ENCODE measurements at regions not wholly inside any gene's neighbourhood (a gene's known extent, or its start where the extent isn't known, plus 50 kb on each side); places are given as distances from the start of the nearest gene placed in this dataset.
"Not testable (repeated sequence)": the region's sequence is repeated elsewhere in the genome, so short reads cannot be mapped to it uniquely, and the experiment has no call there.

GRCh38 chr2:16396171-16396570, 269.5 kb downstream of the CYRIA start:
- no peaks in the 10 kb centered on the region for H3K9me3 Mint-ChIP-seq
- H3K27me3 Mint-ChIP-seq = no peaks in the 10 kb centered on the region
- no peak overlapping the region for H3K27ac Mint-ChIP-seq
- H3K4me3 Mint-ChIP-seq = no peak overlapping the region
- no peak for DNase-seq
- H3K36me3 Mint-ChIP-seq (ENCODE audit: low read depth) = no peaks in the 10 kb centered on the region
- H3K4me1 Mint-ChIP-seq = no peaks in the 10 kb centered on the region
- no peak for ATAC-seq

GRCh38 chr2:16395601-16396000, 270.0 kb downstream of the CYRIA start:
- Mint-ChIP-seq H3K9me3 (no peaks in the 10 kb centered on the region), H3K27ac (no peak overlapping the region), H3K4me3 (no peak overlapping the region), H3K4me1 (no peaks in the 10 kb centered on the region), H3K27me3 (no peaks in the 10 kb centered on the region), H3K36me3 (ENCODE audit: low read depth) (no peaks in the 10 kb centered on the region)
- no peak for DNase-seq
- ATAC-seq = no peak

DNA sequence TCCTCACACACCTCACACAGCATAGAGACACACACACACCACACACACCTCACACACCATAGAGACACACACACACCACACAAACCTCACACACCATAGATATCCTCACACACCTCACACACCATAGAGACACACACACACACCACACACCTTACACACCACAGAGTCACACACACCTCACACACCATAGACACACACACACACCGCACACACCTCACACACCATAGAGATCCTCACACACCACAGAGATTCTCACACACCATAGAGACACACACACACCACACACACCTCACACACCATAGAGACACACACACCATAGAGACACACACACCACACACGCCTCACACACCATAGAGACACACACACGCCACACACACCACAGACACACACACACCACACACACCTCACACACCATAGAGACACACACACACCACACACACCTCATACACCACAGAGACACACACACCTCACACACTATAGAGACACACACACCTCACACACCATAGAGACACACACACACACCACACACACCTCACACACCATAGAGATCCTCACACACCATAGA, 270.6 kb downstream of the CYRIA start:
- Mint-ChIP-seq H3K27ac (no peak overlapping the region), H3K27me3 (no peaks in the 10 kb centered on the region), H3K4me3 (no peak overlapping the region), H3K9me3 (no peaks in the 10 kb centered on the region), H3K36me3 (ENCODE audit: low read depth) (no peaks in the 10 kb centered on the region), H3K4me1 (no peaks in the 10 kb centered on the region)
- ATAC-seq (no peak), DNase-seq (no peak)

- Mint-ChIP-seq H3K4me3 (no peak overlapping the region), H3K4me1 (no peaks in the 10 kb centered on the region), H3K27ac (no peak overlapping the region), H3K9me3 (no peaks in the 10 kb centered on the region), H3K27me3 (no peaks in the 10 kb centered on the region), H3K36me3 (ENCODE audit: low read depth) (no peaks in the 10 kb centered on the region)
- ATAC-seq (no peak), DNase-seq (no peak)
Measured at GRCh38 chr2:16394072-16394985, 271.3 kb downstream of the CYRIA start.

DNA sequence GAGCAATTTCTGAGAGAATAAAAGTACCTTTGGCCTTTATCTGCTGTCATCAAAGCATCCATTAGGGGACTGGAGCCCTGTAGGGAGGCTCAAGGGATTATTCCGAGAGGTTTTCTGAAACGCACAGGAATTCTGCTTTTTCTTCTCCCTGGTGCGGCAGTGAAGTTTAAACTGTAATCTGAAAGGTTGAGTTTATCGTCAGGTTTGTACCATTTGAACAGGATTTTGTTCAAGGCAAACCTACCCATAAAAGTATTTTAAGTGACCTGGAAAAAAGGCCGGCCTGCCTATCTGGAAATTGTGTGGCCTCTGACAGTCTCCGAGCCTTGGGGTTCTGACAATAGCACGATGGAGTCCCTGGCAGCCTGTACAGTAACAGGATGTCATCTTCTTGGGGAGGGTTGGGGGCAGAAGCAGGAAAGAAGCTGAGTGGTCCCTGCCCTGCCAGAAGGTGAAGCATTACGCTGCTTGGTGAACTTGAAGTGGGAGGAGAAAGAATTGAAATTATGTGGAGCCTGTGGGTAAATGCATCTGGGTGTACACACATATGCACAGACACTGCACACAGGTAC, 272.0 kb downstream of the CYRIA start:
- no peaks in the 10 kb centered on the region for H3K9me3 Mint-ChIP-seq
- H3K27me3 Mint-ChIP-seq = no peaks in the 10 kb centered on the region
- H3K4me3 Mint-ChIP-seq = no peak overlapping the region
- DNase-seq (no peak), ATAC-seq (no peak)
- no peak overlapping the region for H3K27ac Mint-ChIP-seq
- no peaks in the 10 kb centered on the region for H3K36me3 Mint-ChIP-seq (ENCODE audit: low read depth)
- H3K4me1 Mint-ChIP-seq = no peaks in the 10 kb centered on the region

DNA sequence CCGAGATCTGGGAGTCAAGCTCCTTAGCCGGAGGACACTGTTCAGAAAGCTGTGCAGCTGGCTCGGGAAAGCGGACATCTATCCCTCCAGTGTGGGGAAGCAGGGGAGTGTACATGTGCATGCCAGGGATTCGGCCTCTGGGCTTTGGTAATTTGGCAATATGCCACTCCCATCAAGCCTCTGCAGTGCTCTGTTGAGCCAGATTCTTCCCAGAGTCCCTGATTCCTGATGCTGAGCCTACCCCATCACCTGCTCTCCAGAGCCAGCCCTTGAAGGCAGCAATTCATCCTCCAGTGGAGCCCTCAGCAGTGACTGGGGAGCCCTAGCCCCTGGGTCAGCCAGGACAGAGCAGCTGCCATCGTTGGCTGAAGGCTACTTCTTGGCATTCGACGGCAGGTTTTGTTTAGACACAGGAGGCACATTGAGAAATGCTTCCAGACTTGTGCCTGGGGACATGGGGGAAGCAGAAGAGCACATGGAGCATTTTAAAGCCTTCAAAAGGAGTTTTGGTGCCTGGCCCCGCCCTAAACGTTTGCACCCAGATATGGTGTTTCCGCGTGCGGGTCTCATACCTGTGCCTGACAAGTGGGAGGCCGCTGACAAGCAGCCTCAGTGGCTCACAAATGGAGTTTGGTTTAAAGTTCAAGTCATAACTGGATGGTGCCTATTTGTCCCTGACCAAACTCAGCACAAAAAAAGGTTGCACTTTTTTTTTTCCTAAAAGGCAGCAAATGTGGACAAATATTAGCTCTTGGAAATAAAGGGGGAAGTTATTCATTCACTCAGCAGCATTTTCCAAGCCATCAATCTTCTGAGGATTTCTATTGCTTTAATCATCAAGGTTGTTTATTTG, 272.8 kb downstream of the CYRIA start:
- DNase-seq = no peak
- no peak overlapping the region for H3K4me3 Mint-ChIP-seq
- no peaks in the 10 kb centered on the region for H3K36me3 Mint-ChIP-seq (ENCODE audit: low read depth)
- no peaks in the 10 kb centered on the region for H3K27me3 Mint-ChIP-seq
- H3K4me1 Mint-ChIP-seq = no peaks in the 10 kb centered on the region
- no peaks in the 10 kb centered on the region for H3K9me3 Mint-ChIP-seq
- ATAC-seq = no peak
- H3K27ac Mint-ChIP-seq = no peak overlapping the region

DNA sequence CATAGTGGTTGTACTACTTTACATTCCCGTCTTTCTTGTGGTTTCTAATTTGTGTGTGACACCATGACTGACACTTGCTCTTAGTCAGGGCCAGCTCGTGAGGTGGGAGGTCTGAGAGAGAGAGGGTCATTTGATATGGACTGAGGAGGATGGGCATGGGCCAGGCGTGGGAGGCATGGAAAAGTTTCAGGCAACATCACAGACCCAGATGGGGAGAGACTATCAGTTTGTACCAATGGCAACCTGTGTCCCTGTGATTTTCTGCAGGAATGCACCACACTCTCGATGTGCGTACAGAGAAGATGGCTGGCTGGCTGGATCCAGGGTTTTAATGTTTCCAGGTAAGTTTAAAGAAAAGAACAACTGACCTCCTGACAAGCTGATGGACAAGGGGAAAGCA, 273.6 kb downstream of the CYRIA start:
- Mint-ChIP-seq H3K36me3 (ENCODE audit: low read depth) (no peaks in the 10 kb centered on the region), H3K4me3 (no peak overlapping the region), H3K27me3 (no peaks in the 10 kb centered on the region), H3K4me1 (no peaks in the 10 kb centered on the region), H3K9me3 (no peaks in the 10 kb centered on the region), H3K27ac (no peak overlapping the region)
- ATAC-seq = no peak
- no peak for DNase-seq

DNA sequence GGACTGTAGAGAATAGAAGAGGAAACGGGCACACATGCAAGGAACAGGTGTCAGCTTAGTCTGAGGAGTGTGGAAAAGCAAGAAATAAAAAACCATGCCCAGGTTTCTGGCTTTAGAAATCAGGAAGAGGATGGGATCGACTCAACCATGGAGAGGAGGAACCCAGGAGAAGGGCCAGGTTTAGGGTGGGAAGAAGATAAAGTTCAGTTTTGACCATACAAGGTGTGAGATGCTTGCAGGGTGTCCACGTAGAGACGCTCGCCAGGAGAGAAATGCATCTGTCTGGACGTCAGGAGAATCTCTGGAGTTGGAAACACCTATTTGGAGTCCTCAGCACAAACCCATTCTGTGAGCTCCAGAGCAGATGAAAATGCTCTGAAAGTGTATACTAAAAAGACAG, 275.1 kb downstream of the CYRIA start:
- DNase-seq (no peak), ATAC-seq (no peak)
- no peak overlapping the region for H3K27ac Mint-ChIP-seq
- H3K27me3 Mint-ChIP-seq = no peaks in the 10 kb centered on the region
- no peaks in the 10 kb centered on the region for H3K36me3 Mint-ChIP-seq (ENCODE audit: low read depth)
- no peaks in the 10 kb centered on the region for H3K4me1 Mint-ChIP-seq
- H3K9me3 Mint-ChIP-seq = no peaks in the 10 kb centered on the region
- H3K4me3 Mint-ChIP-seq = no peak overlapping the region

DNA sequence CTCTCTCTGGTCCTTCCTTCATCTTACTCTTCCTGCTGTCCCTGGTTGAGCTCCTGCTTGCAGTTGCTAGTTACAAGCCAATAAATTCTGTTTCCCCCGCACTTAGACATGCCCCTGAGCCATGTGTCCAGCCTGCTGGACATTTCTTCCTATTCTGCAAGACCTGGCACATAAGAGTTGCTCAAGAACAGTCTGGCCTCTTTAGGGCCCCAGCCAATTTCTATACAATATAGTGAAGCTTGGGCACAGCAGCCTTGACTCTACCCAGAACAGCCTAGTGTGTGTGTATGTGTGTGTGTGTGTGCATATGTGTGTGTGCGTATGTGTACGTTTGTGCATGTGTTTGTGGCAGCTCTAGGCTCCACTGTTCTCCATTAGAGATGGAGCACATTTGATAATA, 276.0 kb downstream of the CYRIA start:
- Mint-ChIP-seq H3K27ac (no peak overlapping the region), H3K4me1 (no peaks in the 10 kb centered on the region), H3K27me3 (no peaks in the 10 kb centered on the region), H3K4me3 (no peak overlapping the region), H3K9me3 (no peaks in the 10 kb centered on the region), H3K36me3 (ENCODE audit: low read depth) (no peaks in the 10 kb centered on the region)
- ATAC-seq (no peak), DNase-seq (no peak)

DNA sequence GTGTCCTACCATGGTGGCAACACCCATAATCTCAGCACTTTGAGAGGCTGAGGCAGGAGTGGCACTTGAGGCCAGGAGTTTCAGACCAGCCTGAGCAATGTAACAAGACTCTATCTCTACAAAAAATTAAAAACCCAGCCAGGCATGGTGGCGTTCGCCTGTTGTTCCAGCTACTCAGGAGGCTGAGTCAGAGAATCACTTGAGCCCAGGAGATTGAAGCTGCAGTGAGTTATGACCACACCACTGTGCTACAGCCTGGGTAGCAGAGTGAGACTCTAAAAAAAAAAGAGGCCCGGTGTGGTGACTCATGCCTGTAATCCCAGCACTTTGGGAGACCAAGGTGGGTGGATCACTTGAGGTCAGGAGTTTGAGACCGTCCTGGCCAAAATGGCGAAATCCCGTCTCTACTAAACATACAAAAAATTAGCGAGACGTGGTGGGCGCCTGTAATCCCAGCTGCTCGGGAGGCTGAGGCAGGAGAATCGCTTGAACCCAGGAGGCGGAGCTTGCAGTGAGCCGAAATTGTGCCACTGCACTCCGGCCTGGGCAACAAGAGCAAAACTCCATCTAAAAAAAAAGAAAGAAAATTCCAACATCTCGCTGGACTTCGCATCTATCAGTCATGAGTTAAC, 277.3 kb downstream of the CYRIA start:
- not testable (repeated sequence) for H3K9me3 Mint-ChIP-seq; H3K36me3 Mint-ChIP-seq (ENCODE audit: low read depth); ATAC-seq; H3K4me3 Mint-ChIP-seq; DNase-seq; H3K4me1 Mint-ChIP-seq; H3K27me3 Mint-ChIP-seq; H3K27ac Mint-ChIP-seq

- Mint-ChIP-seq H3K4me1 (no peaks in the 10 kb centered on the region), H3K27ac (no peak overlapping the region), H3K4me3 (no peak overlapping the region), H3K9me3 (no peaks in the 10 kb centered on the region), H3K36me3 (ENCODE audit: low read depth) (no peaks in the 10 kb centered on the region), H3K27me3 (no peaks in the 10 kb centered on the region)
- no peak for DNase-seq
- ATAC-seq = no peak
Measured at GRCh38 chr2:16387461-16387984, 278.1 kb downstream of the CYRIA start.

GRCh38 chr2:16386431-16386830, 279.2 kb downstream of the CYRIA start:
- H3K27me3 Mint-ChIP-seq = no peaks in the 10 kb centered on the region
- no peak overlapping the region for H3K4me3 Mint-ChIP-seq
- no peak overlapping the region for H3K27ac Mint-ChIP-seq
- DNase-seq = no peak
- H3K9me3 Mint-ChIP-seq = no peaks in the 10 kb centered on the region
- H3K4me1 Mint-ChIP-seq = no peaks in the 10 kb centered on the region
- ATAC-seq = no peak
- H3K36me3 Mint-ChIP-seq (ENCODE audit: low read depth) = no peaks in the 10 kb centered on the region

DNA sequence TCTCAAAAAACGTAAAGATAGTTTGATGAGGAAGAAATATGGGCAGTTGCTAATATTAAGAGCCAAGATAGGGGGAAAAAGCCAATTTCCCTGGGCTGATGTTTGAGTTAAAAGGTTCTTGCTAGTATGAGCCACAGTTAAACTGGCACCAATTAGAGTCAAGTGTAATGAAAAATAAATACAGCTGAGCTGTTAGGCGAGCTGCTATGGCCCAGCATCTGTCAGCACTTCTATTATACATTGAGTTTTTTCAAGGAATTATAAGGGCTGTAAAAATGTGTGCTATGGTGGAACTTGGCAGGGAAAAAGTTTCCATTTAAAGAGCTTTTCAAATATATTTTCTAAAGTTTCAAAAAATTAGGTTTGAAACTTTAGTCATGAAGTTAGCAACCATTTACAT, 279.6 kb downstream of the CYRIA start:
- Mint-ChIP-seq H3K4me1 (no peaks in the 10 kb centered on the region), H3K27ac (no peak overlapping the region), H3K27me3 (no peaks in the 10 kb centered on the region), H3K9me3 (no peaks in the 10 kb centered on the region), H3K36me3 (ENCODE audit: low read depth) (no peaks in the 10 kb centered on the region), H3K4me3 (no peak overlapping the region)
- DNase-seq (no peak), ATAC-seq (no peak)

- Mint-ChIP-seq H3K9me3 (no peaks in the 10 kb centered on the region), H3K27ac (no peak overlapping the region), H3K36me3 (ENCODE audit: low read depth) (no peaks in the 10 kb centered on the region), H3K4me3 (no peak overlapping the region), H3K27me3 (no peaks in the 10 kb centered on the region), H3K4me1 (no peaks in the 10 kb centered on the region)
- DNase-seq (no peak), ATAC-seq (no peak)
Measured at GRCh38 chr2:16385341-16385740, 280.3 kb downstream of the CYRIA start.

All from activated naive CD8-positive, alpha-beta T cell treated with anti-CD3 and anti-CD28 coated beads, Interleukin-2, amount 50 U/mL, for 24 hours (primary cell).